B cell (primary cell): ENCODE measurements at regions not wholly inside any gene's neighbourhood (a gene's known extent, or its start where the extent isn't known, plus 50 kb on each side); places are given as distances from the start of the nearest gene placed in this dataset.

Source experiments
- ATAC-seq: fragments of 200-7000 bp; cut with Tn5 transposase; one replicate; pipeline ENCODE4 v1.10.0; 2021; ENCODE audit warnings: low read depth, mild to moderate bottlenecking, moderate number of reproducible peaks, moderate library complexity
- CTCF ChIA-PET: fragments of 350-600 bp; sonication (Branson Sonifier 250); formaldehyde crosslinking; loops from one replicate; lab custom pipeline; 2021; ENCODE audit warnings: antibody characterized with exemption, inconsistent platforms; lab: Charles Lee
- POLR2A ChIA-PET: fragments of 350-600 bp; sonication (Branson Sonifier 250); formaldehyde crosslinking; loops from one replicate; lab custom pipeline; 2021; ENCODE audit warnings: antibody characterized with exemption; lab: Charles Lee
- DNase-seq: peaks from one replicate; pipeline ENCODE4 v3.0.0; 2013
- H2AFZ ChIP-seq: 2 replicates; pipeline ENCODE4 v1.6.1; 2012; ENCODE audit warnings: mild to moderate bottlenecking, low read depth, low read length; ENCODE audit not compliant: insufficient read depth, poor library complexity, severe bottlenecking
- H3K27ac ChIP-seq, 2 donors: 1 replicate in 1 of 2; 2 replicates in 1 of 2; pipeline ENCODE4 v1.5.1; 2012 to 2013; ENCODE audit warnings: low read length in 2 of 2, mild to moderate bottlenecking in 2 of 2, moderate library complexity in 1 of 2
- H3K27me3 ChIP-seq, 4 experiments: fragments of 200-600 bp in 1 of 4; sonication (generic) in 1 of 4; replicated peaks in 1 of 4; 1 replicate in 2 of 4; 2 replicates in 2 of 4; pipeline versions ENCODE4 v1.6.1 to v1.7.0; 2013 to 2016; ENCODE audit warnings: low read length in 3 of 4, mild to moderate bottlenecking in 2 of 4, mixed read lengths in 1 of 4, moderate library complexity in 1 of 4; ENCODE audit not compliant: insufficient read depth in 4 of 4, control insufficient read depth in 3 of 4; ENCODE audit errors: control extremely low read depth in 1 of 4
- H3K36me3 ChIP-seq, 2 experiments: replicated peaks in 1 of 2; 1 replicate in 1 of 2; 2 replicates in 1 of 2; pipeline versions ENCODE4 v1.6.1 to v1.7.1; 2013; ENCODE audit warnings: low read length in 1 of 2; ENCODE audit not compliant: insufficient read depth in 2 of 2, control insufficient read depth in 1 of 2; ENCODE audit errors: control extremely low read depth in 1 of 2, extremely low read depth in 1 of 2
- H3K4me1 ChIP-seq, 2 donors: fragments of 200-600 bp in 1 of 2; sonication (generic) in 1 of 2; 1 replicate in 1 of 2; 2 replicates in 1 of 2; pipeline versions ENCODE4 v1.5.1 to v1.6.1; 2013 to 2017; ENCODE audit warnings: low read length in 2 of 2; ENCODE audit not compliant: control insufficient read depth in 2 of 2, insufficient read depth in 2 of 2
- H3K4me2 ChIP-seq: replicated peaks from 2 replicates; pipeline ENCODE3; 2012; ENCODE audit warnings: mild to moderate bottlenecking, low read depth, low read length; ENCODE audit not compliant: poor library complexity, severe bottlenecking
- H3K4me3 ChIP-seq, 5 experiments: fragments of 200-600 bp in 1 of 5; sonication (generic) in 1 of 5; 1 replicate in 3 of 5; 2 replicates in 2 of 5; pipeline versions ENCODE4 v1.5.1 to v1.7.0; 2011 to 2016; ENCODE audit warnings: low read length in 4 of 5, mild to moderate bottlenecking in 4 of 5, low read depth in 2 of 5, control low read depth in 1 of 5, moderate library complexity in 1 of 5; ENCODE audit not compliant: insufficient read depth in 1 of 5; ENCODE audit errors: control extremely low read depth in 1 of 5, extremely low read depth in 1 of 5
- H3K79me2 ChIP-seq: fragments of 200-600 bp; sonication (generic); one replicate; pipeline ENCODE4 v1.6.0; 2016; ENCODE audit warnings: low read length; ENCODE audit not compliant: control insufficient read depth, insufficient read depth
- H3K9ac ChIP-seq: fragments of 200-600 bp; sonication (generic); 2 replicates; pipeline ENCODE4 v1.6.1; 2017; ENCODE audit warnings: mild to moderate bottlenecking, low read length, moderate library complexity
- H3K9me3 ChIP-seq, 3 donors: one replicate each; pipeline versions ENCODE4 v1.6.1 to v1.7.1; 2013; ENCODE audit warnings: low read length in 2 of 3; ENCODE audit not compliant: control insufficient read depth in 2 of 3, insufficient read depth in 1 of 3; ENCODE audit errors: control extremely low read depth in 1 of 3
- H4K20me1 ChIP-seq: 2 replicates; pipeline ENCODE4 v1.6.0; 2012; ENCODE audit warnings: mild to moderate bottlenecking, low read length; ENCODE audit not compliant: insufficient read depth, control insufficient read depth, poor library complexity, severe bottlenecking
- H3K27ac Mint-ChIP-seq: one replicate; pipeline ENCODE4 v1.8.0; 2021; ENCODE audit warnings: mixed read lengths
- H3K27me3 Mint-ChIP-seq: one replicate; pipeline ENCODE4 v1.8.0; 2021; ENCODE audit warnings: mixed read lengths
- H3K4me1 Mint-ChIP-seq: one replicate; pipeline ENCODE4 v1.8.0; 2021; ENCODE audit warnings: mixed read lengths
- H3K4me3 Mint-ChIP-seq: one replicate; pipeline ENCODE4 v1.8.0; 2021; ENCODE audit warnings: mixed read lengths
- H3K9me3 Mint-ChIP-seq: one replicate; pipeline ENCODE4 v1.8.0; 2022; ENCODE audit warnings: mixed read lengths; ENCODE audit not compliant: insufficient read depth
- CTCF ChIP-seq: fragments of 200-600 bp; IDR thresholded peaks from one replicate; pipeline ENCODE4 v1.8.0; 2022; ENCODE audit warnings: antibody characterized with exemption, mild to moderate bottlenecking
- EZH2 ChIP-seq: IDR thresholded peaks from 2 replicates; pipeline ENCODE4 v1.6.1; 2012; ENCODE audit warnings: borderline replicate concordance, low read depth, mild to moderate bottlenecking, moderate library complexity, low read length; ENCODE audit not compliant: insufficient read depth, poor library complexity, severe bottlenecking
- WGBS: methylation state at CpG from one replicate; pipeline ENCODE4 v1.1.5; 2013; ENCODE audit warnings: missing lambda C conversion rate; ENCODE audit not compliant: insufficient coverage; 5-methylcytosine and 5-hydroxymethylcytosine counted together
- intact Hi-C: fragments of 100-400 bp; cut with micrococcal nuclease; formaldehyde crosslinking; loops from one replicate; pipeline ENCODE4 v1.10.0; 2022

DNA sequence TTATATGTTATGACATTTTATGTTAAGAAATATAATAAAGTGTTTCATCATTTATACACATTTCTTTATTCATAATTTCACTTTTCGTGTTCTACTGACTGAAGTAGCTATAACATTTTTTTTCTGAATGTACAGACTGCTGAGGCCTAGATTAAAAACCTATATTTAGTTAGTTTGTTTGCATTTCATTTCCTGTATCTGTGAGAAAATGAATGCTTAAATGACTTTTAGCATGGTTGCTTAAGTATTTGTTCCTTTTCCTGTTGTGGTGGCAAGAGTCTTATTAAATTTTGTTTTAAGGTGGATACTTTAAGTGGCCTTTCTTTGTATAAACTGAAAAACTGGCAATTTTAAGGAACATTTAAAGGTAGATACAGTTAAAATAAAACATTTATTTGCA, 779.7 kb upstream of the MAN1A1 start:
- peak overlapping the region; percentile 60 to 72 for H3K27ac ChIP-seq
- WGBS: no CpG with 5 or more reads among the region's 1 CpG
- no peak for TF ChIP-seq EZH2
- TF ChIP-seq CTCF: no peak
- H3K4me1 ChIP-seq: peaks cover 12 to 35% of the 10 kb centered on the region in 2 donors
- peak overlapping the region; percentile 35 for H3K27ac Mint-ChIP-seq
- ATAC-seq (no peak), DNase-seq (peak; percentile 9)
- H3K9ac ChIP-seq: peak overlapping the region; percentile 56
- H3K4me2 ChIP-seq: peak overlapping the region; percentile 65
- peak overlapping the region; percentile 68 for H3K4me3 Mint-ChIP-seq
- no peaks in the 10 kb centered on the region for H3K27me3 Mint-ChIP-seq
- no peaks in the 10 kb centered on the region for H3K36me3 ChIP-seq
- H3K4me3 ChIP-seq: peak overlapping the region in 1 of 5 experiments; percentile 40
- no peaks in the 10 kb centered on the region for H4K20me1 ChIP-seq
- ChIA-PET POLR2A (no interaction called here), CTCF (no interaction called here)
- H3K9me3 Mint-ChIP-seq: peaks cover 8% of the 10 kb centered on the region
- intact Hi-C loops: no loop called here
- no peaks in the 10 kb centered on the region for H3K27me3 ChIP-seq
- no peak overlapping the region for H2AFZ ChIP-seq
- H3K79me2 ChIP-seq: no peaks in the 10 kb centered on the region
- peaks cover 46% of the 10 kb centered on the region for H3K4me1 Mint-ChIP-seq
- peaks cover 0 to 15% (median 1%) of the 10 kb centered on the region in 3 donors for H3K9me3 ChIP-seq

GRCh38 chr6:120122401-120122800, 772.8 kb upstream of the MAN1A1 start:
- DNase-seq: no peak
- H3K9ac ChIP-seq: no peak overlapping the region
- peaks cover 5 to 20% of the 10 kb centered on the region in 2 donors for H3K4me1 ChIP-seq
- ChIA-PET POLR2A (no interaction called here), CTCF (no interaction called here)
- H3K27ac Mint-ChIP-seq: no peak overlapping the region
- no peak overlapping the region for H3K4me3 ChIP-seq
- intact Hi-C loops: no loop called here
- H3K4me1 Mint-ChIP-seq: peaks cover 27% of the 10 kb centered on the region
- H3K9me3 Mint-ChIP-seq: peaks cover 2% of the 10 kb centered on the region
- ATAC-seq: no peak
- H4K20me1 ChIP-seq: no peaks in the 10 kb centered on the region
- no peak overlapping the region for H2AFZ ChIP-seq
- H3K27me3 Mint-ChIP-seq: no peaks in the 10 kb centered on the region
- H3K4me2 ChIP-seq: no peak overlapping the region
- H3K27me3 ChIP-seq: no peaks in the 10 kb centered on the region
- no CpG with 5 or more reads among the region's 2 CpGs for WGBS
- H3K27ac ChIP-seq: no peak overlapping the region
- no peaks in the 10 kb centered on the region for H3K36me3 ChIP-seq
- TF ChIP-seq EZH2 (no peak), CTCF (no peak)
- H3K4me3 Mint-ChIP-seq: no peak overlapping the region
- H3K79me2 ChIP-seq: no peaks in the 10 kb centered on the region
- peaks cover 0 to 2% (median 0%) of the 10 kb centered on the region in 3 donors for H3K9me3 ChIP-seq
